PFSK-1 (cell line): ENCODE measurements at regions not wholly inside any gene's neighbourhood (a gene's known extent, or its start where the extent isn't known, plus 50 kb on each side); places are given as distances from the start of the nearest gene placed in this dataset.

Experiments used
- POLR2AphosphoS5 ChIP-seq: IDR thresholded peaks from 2 replicates; pipeline ENCODE4 v1.6.1; 2012; ENCODE audit warnings: low read depth, mild to moderate bottlenecking, control low read depth, low read length, moderate library complexity
- REST ChIP-seq, 2 experiments: IDR thresholded peaks; 2 replicates each; pipeline versions ENCODE4 v1.6.1 to v1.8.0; 2011 to 2012; ENCODE audit warnings: low read depth in 2 of 2, low read length in 2 of 2, control low read depth in 1 of 2, inconsistent platforms in 1 of 2, mild to moderate bottlenecking in 1 of 2, moderate library complexity in 1 of 2; ENCODE audit not compliant: insufficient read depth in 1 of 2
- SIN3A ChIP-seq: IDR thresholded peaks from 2 replicates; pipeline ENCODE4 v1.6.1; 2012; ENCODE audit warnings: mild to moderate bottlenecking, low read length, moderate library complexity, borderline replicate concordance; ENCODE audit not compliant: insufficient read depth
- TAF1 ChIP-seq: IDR thresholded peaks from 2 replicates; pipeline ENCODE4 v1.6.1; 2012; ENCODE audit warnings: low read length, control low read depth, borderline replicate concordance; ENCODE audit not compliant: insufficient read depth

GRCh38 chr15:29420188-29420587 lies 150.6 kb upstream of the NSMCE3 start:
- TF ChIP-seq REST (IDR thresholded peaks at IDR 0.05; ENCODE audit: insufficient read depth in 1 of 2, low read depth in 2 of 2, low read length in 2 of 2) (no peak), POLR2AphosphoS5 (no peak), TAF1 (no peak), SIN3A (no peak)
